ENCODE measurements at regions not wholly inside any gene's neighbourhood (a gene's known extent, or its start where the extent isn't known, plus 50 kb on each side); places are given as distances from the start of the nearest gene placed in this dataset.
"Not testable (repeated sequence)": the region's sequence is repeated elsewhere in the genome, so short reads cannot be mapped to it uniquely, and the experiment has no call there.

- no peak for DNase-seq (ENCODE audit: low read depth in 2 of 2)
Measured at GRCh38 chr5:117318528-117318927, 743.9 kb upstream of the SEMA6A start.

- DNase-seq (ENCODE audit: low read depth in 2 of 2), result no peak
Measured at GRCh38 chr5:117315170-117315569, 740.5 kb upstream of the SEMA6A start.

GRCh38 chr5:117304512-117305107 is 730.0 kb upstream of the SEMA6A start:
- DNase-seq (ENCODE audit: low read depth in 2 of 2), result not testable (repeated sequence)

- DNase-seq (ENCODE audit: low read depth in 2 of 2), result no peak
Measured at GRCh38 chr5:117302949-117303348, 728.3 kb upstream of the SEMA6A start.

GRCh38 chr5:117302473-117302872 is 727.9 kb upstream of the SEMA6A start:
- DNase-seq (ENCODE audit: low read depth in 2 of 2), result no peak

GRCh38 chr5:117299936-117300328 is 725.3 kb upstream of the SEMA6A start:
- no peak for DNase-seq (ENCODE audit: low read depth in 2 of 2)

- DNase-seq (ENCODE audit: low read depth in 2 of 2), result no peak
Measured at GRCh38 chr5:117299224-117299935, 724.8 kb upstream of the SEMA6A start.

GRCh38 chr5:117296872-117297271 is 722.2 kb upstream of the SEMA6A start:
- DNase-seq (ENCODE audit: low read depth in 2 of 2), result no peak

GRCh38 chr5:117295941-117296340 is 721.3 kb upstream of the SEMA6A start:
- no peak for DNase-seq (ENCODE audit: low read depth in 2 of 2)

- DNase-seq (ENCODE audit: low read depth in 2 of 2), result no peak
Measured at GRCh38 chr5:117286813-117287212, 712.2 kb upstream of the SEMA6A start.

GRCh38 chr5:117271656-117272055 is 697.0 kb upstream of the SEMA6A start:
- DNase-seq (ENCODE audit: low read depth in 2 of 2), result no peak

GRCh38 chr5:117266280-117266679 is 691.7 kb upstream of the SEMA6A start:
- DNase-seq (ENCODE audit: low read depth in 2 of 2), result no peak

- DNase-seq (ENCODE audit: low read depth in 2 of 2), result no peak
Measured at GRCh38 chr5:117263231-117263630, 688.6 kb upstream of the SEMA6A start.

GRCh38 chr5:117262572-117263131 is 688.0 kb upstream of the SEMA6A start:
- no peak for DNase-seq (ENCODE audit: low read depth in 2 of 2)

GRCh38 chr5:117261948-117262571 is 687.4 kb upstream of the SEMA6A start:
- DNase-seq (ENCODE audit: low read depth in 2 of 2), result no peak

GRCh38 chr5:117255211-117256027 is 680.8 kb upstream of the SEMA6A start:
- DNase-seq (ENCODE audit: low read depth in 2 of 2), result no peak

- no peak for DNase-seq (ENCODE audit: low read depth in 2 of 2)
Measured at GRCh38 chr5:117252566-117252965, 677.9 kb upstream of the SEMA6A start.

GRCh38 chr5:117249086-117249815 is 674.6 kb upstream of the SEMA6A start:
- DNase-seq (ENCODE audit: low read depth in 2 of 2), result no peak

GRCh38 chr5:117246424-117246823 is 671.8 kb upstream of the SEMA6A start:
- DNase-seq (ENCODE audit: low read depth in 2 of 2), result no peak

- no peak for DNase-seq (ENCODE audit: low read depth in 2 of 2)
Measured at GRCh38 chr5:117245130-117245529, 670.5 kb upstream of the SEMA6A start.

GRCh38 chr5:117242028-117242427 is 667.4 kb upstream of the SEMA6A start:
- DNase-seq (ENCODE audit: low read depth in 2 of 2), result no peak
